T-helper 1 cell treated with Interleukin-12 subunit alpha and Interleukin-12 subunit beta and Interleukin-4 antibody, amounts not matched to agents 30 ng/mL and 1 ng/mL, for 36 hours (primary cell): ENCODE measurements at regions not wholly inside any gene's neighbourhood (a gene's known extent, or its start where the extent isn't known, plus 50 kb on each side); places are given as distances from the start of the nearest gene placed in this dataset.
"Not testable (repeated sequence)": the region's sequence is repeated elsewhere in the genome, so short reads cannot be mapped to it uniquely, and the experiment has no call there.

ENCODE experiments used
- intact Hi-C: fragments of 100-400 bp; cut with micrococcal nuclease; formaldehyde crosslinking; loops from one replicate; pipeline ENCODE4 v1.15.1; 2024

DNA sequence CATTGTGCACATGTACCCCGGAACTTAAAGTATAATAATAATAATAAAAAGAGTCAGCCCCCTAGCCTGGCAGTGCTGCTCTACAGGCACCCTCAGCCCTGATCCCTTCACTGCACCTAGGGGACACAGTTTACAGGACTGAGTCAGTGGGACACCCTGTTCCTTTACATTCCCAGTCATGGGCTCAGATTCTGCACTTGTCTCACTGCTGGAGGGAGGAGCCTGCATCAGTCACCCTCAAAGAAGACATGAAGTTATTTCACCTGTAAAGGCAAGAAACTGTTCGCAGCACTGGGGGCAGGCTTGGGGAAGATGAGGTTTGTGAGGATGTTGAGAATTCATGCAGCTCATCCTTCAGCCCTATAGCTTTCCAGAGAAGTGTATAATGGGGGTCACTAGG, 50.7 kb upstream of the VPREB1 start:
- intact Hi-C loops: no loop called here

GRCh38 chr22:22193462-22193861, 51.1 kb upstream of the VPREB1 start:
- intact Hi-C loops: not testable (repeated sequence)

DNA sequence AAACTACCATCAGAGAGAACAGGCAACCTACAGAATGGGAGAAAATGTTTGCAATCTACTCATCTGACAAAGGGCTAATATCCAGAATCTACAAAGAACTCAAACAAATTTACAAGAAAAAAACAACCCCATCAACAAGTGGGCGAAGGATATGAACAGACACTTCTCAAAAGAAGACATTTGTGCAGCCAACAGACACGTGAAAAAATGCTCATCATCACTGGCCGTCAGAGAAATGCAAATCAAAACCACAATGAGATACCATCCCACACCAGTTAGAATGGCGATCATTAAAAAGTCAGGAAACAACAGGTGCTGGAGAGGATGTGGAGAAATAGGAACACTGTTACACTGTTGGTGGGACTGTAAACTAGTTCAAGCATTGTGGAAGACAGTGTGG, 51.6 kb upstream of the VPREB1 start:
- intact Hi-C loops: not testable (repeated sequence)

- intact Hi-C loops: not testable (repeated sequence)
These were observed 54.8 kb upstream of the VPREB1 start for GRCh38 chr22:22189796-22190195.

- intact Hi-C loops: not testable (repeated sequence)
These were observed 56.7 kb upstream of the VPREB1 start for GRCh38 chr22:22187863-22188262.

GRCh38 chr22:22187299-22187698, 57.3 kb upstream of the VPREB1 start:
- intact Hi-C loops: no loop called here

DNA sequence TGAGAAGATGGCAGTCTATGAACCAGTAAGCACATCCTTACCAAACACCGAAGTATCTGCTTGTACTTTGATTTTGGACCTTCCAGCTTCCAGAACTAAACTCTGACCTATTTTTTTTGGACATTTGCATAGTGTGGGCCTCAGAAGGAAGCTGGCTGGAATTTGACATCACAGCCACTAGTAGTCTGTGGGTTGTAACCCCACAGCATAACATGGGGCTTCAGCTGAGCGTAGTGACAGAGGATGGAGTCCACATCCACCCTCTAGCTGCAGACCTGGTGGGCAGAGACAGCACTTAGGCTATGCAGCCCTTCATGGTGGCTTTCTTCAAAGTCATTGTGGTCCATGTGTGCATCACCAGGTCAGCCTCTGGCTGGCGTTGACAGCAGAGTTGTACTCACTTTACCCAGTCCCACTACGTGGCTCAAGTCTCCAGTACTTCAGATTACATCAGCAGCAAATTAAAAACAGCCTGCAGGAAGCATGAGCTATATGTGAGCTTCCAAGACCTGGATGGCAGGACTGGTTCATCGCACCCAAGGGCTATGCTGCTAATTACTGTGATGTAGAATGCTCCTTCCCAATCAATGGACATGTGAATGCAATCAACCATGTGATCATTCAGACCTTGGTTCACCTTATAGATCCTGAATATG, 58.6 kb upstream of the VPREB1 start:
- intact Hi-C loops: no loop called here

GRCh38 chr22:22185217-22185616, 59.4 kb upstream of the VPREB1 start:
- intact Hi-C loops: no loop called here

DNA sequence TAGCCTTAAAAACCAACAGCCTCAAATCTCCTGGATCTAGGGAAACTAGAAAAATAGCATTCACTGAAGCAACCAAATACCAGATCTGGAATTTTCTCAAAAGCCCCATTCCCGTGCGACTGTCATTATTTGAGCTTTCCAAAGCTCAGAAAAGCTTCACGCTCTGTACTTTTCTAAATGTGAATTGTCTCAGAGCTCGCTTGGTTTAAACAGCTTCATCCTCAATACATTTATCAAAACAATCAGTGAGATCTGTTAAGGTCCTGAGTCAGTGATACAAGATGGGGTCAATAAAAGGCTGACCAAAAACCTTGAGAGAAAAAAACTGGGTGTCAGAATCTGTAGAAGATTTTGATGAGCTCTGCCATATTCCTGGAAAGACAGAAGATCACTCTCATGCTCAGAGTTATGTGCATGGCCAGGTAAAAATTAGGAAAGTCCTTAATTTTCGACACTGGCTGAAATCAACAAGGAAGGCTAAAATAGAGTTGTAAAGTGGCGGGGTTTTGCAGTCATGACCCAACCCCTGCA, 60.2 kb upstream of the VPREB1 start:
- intact Hi-C loops: no loop called here

GRCh38 chr22:22182990-22183264, 61.7 kb upstream of the VPREB1 start:
- intact Hi-C loops: no loop called here

DNA sequence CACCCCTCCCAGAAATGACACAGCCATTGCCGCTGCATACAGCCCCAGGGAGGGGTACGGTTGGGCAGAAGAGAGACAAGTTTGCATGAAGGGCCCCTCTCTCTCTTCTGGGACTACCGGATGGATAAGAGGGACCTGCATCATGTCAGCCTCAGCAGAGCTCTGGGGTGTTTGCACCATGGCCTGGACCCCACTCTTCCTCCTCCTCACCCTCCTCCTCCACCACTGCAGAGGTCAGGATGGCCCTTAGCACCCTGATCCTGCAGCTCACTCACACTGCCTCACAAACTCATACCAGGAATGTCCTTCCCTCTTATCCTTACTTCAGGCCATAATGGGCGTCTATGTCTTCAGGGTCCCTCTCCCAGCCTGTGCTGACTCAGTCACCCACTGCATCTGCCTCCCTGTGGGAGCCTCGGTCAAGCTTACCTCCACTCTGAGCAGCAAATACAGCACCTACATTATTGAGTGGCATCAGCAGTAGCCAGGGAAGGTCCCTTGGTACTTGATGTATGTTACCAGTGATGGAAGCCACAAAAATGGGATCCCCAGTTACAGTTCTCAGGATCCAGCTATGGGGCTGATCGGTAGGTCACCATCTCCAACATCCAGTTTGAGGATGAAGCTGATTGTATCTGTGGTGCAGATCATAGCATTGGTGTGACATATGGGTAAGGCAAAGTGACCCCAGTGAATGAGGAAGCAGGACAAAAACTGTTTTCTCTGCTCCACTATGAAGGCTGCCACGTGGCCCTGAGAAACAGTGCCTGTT, 62.2 kb upstream of the VPREB1 start:
- intact Hi-C loops: no loop called here

GRCh38 chr22:22181341-22181850, 63.2 kb upstream of the VPREB1 start:
- intact Hi-C loops: no loop called here

- intact Hi-C loops: no loop called here
These were observed 63.8 kb upstream of the VPREB1 start for GRCh38 chr22:22180738-22181285.

DNA sequence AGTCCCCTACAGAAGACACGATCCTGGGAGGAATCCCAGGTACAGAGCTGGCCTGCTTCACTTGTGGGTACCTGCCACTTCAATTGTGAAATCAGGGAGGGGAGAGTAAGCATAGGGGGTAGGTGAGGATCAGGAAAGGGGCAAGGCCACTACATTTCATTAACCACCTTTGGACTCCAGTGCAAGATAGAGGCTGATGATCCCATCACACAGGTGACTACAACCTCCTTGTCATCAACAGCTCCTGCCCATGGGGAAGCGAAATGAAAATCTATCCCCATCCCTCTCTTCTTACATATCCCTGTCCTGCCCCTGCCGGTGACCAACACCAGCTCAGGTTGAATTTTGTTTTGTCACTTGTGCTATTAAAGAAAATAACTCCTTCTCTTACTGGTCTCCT, 64.7 kb upstream of the VPREB1 start:
- intact Hi-C loops: no loop called here

DNA sequence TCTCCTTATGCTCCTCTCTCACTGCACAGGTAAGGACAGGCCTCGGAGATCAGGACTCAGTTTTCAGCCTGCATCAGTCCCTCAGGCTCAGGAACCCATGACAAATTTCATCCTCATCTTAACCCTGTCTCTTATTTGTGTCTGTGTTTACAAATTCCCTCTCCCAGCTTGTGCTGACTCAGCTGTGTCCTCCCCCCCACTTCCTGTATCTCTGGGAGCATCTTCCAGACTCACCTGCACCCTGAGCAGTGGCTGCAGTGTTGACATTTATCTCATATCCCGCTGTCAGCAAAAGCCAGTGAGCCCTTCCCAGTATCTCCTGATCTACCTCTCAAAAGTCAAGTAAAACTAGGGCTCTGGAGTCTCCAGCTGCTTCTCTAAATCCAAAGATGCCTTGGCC, 65.6 kb upstream of the VPREB1 start:
- intact Hi-C loops: no loop called here

DNA sequence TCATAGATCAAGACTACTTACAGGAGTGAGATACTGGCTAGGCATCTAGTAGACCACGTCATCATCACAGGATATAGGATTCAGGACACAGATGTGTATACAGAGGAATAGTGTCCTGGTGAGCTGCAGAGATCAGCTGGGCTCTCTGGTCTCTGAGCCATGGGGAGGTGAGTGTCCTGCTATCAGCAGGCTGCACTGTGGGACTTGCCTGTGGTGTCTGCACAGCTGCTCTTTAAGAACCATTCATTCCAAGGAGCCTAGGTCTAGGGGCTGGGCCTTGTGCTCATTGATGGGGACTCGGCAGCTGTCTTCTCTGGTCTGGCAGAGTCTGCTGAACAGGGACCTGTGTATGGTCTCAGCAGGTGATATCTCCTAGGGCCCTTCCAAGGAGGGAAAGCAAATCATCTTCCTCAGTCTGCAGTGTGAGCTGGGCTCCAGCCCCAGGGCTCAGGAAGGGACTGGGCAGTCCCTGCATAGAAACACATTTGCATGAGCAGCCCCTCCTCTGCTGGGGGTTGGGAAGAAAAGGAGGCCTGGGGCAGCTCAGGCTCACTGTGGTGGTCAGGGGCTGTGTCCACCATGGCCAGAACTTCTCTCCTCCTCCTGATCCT, 66.1 kb upstream of the VPREB1 start:
- intact Hi-C loops: no loop called here

DNA sequence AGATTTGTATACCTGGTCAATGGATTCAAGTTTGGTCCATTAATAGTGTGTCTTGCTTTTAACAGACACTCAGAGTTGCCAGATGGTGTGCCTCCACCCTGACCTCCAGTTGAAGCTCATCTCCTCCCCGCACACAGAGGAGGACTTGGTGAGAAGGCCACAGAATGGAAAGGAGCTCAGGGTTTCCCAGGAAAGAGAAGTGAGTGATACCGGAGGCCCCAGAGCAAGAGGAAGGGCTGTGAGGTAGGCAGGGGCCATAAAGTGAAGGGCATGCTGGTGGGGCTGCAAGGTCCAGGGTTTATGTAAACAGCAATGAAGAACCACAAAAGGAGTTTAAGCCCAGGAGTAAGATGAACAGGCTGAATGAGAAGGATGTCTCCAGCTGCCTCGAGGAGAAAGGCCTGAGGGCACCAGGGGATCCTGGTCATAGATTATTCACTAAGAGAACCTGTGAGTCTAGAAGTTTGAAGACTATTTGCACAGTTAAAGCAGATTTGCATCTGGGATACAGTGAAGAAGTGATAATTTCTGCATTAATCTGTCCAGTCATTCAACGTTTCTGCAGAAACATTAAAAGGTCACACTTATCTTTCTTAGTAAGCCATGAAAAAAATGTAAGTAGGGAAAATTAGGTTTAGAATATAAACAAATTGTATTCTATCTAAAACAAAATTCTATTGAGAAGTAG, 67.5 kb upstream of the VPREB1 start:
- intact Hi-C loops: no loop called here

- intact Hi-C loops: not testable (repeated sequence)
These were observed 71.5 kb upstream of the VPREB1 start for GRCh38 chr22:22172896-22173628.

GRCh38 chr22:22171357-22172218, 73.0 kb upstream of the VPREB1 start:
- intact Hi-C loops: no loop called here

DNA sequence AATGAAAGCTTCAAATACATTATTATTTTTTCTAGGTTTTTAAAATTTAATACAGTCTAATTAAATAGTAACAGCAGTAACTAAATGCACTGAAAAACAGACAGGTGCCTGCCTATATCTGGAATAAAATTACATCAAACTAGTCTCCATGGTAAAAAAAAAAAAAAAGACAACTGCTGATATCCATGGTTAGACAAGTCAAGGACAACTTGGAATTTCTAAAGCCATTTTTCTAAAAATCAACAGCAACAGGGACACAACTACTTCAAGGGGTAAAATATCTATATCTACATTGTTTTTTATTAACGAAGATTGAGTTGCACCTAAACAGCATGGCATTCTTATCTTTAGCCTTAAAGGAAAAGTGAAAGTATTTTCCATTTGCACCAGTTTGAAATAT, 74.7 kb upstream of the VPREB1 start:
- intact Hi-C loops: no loop called here
